ENCODE measurements at regions not wholly inside any gene's neighbourhood (a gene's known extent, or its start where the extent isn't known, plus 50 kb on each side); places are given as distances from the start of the nearest gene placed in this dataset.

DNA sequence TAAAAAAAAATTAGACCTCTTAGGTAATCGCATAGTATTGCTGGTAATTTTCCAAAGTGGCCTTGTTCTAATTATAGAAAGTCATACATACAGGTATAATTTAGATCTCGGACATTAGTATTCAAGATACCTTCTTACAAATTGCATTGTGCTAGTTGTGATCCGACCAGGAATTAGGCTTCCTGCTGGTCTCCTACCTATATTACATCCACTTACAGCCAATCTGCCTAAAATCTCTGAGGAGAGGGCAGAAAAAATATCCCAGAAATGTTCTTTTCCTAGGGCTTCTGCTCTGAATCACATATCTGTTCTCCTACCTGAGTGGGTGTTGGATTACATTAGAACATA is 314.7 kb upstream of the GULP1 start:
- Mint-ChIP-seq H3K4me3 (ENCODE audit: unreplicated experiment) (no peak overlapping the region), H3K9me3 (ENCODE audit: unreplicated experiment) (no peaks in the 10 kb centered on the region), H3K27ac (ENCODE audit: unreplicated experiment) (no peak overlapping the region), H3K4me1 (ENCODE audit: unreplicated experiment) (no peaks in the 10 kb centered on the region), H3K36me3 (ENCODE audit: unreplicated experiment) (no peaks in the 10 kb centered on the region), H3K27me3 (ENCODE audit: unreplicated experiment) (no peaks in the 10 kb centered on the region)
- no peak for DNase-seq (ENCODE audit: extremely low spot score, unreplicated experiment)
- TF ChIP-seq, protein P1, sequence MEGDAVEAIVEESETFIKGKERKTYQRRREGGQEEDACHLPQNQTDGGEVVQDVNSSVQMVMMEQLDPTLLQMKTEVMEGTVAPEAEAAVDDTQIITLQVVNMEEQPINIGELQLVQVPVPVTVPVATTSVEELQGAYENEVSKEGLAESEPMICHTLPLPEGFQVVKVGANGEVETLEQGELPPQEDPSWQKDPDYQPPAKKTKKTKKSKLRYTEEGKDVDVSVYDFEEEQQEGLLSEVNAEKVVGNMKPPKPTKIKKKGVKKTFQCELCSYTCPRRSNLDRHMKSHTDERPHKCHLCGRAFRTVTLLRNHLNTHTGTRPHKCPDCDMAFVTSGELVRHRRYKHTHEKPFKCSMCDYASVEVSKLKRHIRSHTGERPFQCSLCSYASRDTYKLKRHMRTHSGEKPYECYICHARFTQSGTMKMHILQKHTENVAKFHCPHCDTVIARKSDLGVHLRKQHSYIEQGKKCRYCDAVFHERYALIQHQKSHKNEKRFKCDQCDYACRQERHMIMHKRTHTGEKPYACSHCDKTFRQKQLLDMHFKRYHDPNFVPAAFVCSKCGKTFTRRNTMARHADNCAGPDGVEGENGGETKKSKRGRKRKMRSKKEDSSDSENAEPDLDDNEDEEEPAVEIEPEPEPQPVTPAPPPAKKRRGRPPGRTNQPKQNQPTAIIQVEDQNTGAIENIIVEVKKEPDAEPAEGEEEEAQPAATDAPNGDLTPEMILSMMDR (IDR thresholded peaks at IDR 0.05), result no peak

- TF ChIP-seq, protein P1 (IDR thresholded peaks at IDR 0.05), result no peak
- no peak for DNase-seq (ENCODE audit: extremely low spot score, unreplicated experiment)
- no peaks in the 10 kb centered on the region for H3K27me3 Mint-ChIP-seq (ENCODE audit: unreplicated experiment)
- H3K4me1 Mint-ChIP-seq (ENCODE audit: unreplicated experiment), result peaks cover 8% of the 10 kb centered on the region
- no peak overlapping the region for H3K27ac Mint-ChIP-seq (ENCODE audit: unreplicated experiment)
- H3K36me3 Mint-ChIP-seq (ENCODE audit: unreplicated experiment), result no peaks in the 10 kb centered on the region
- H3K9me3 Mint-ChIP-seq (ENCODE audit: unreplicated experiment), result no peaks in the 10 kb centered on the region
- H3K4me3 Mint-ChIP-seq (ENCODE audit: unreplicated experiment), result no peak overlapping the region
These were observed 313.3 kb upstream of the GULP1 start for GRCh38 chr2:187978356-187978755.

GRCh38 chr2:187982668-187983067 is 309.0 kb upstream of the GULP1 start:
- Mint-ChIP-seq H3K4me3 (ENCODE audit: unreplicated experiment) (no peak overlapping the region), H3K4me1 (ENCODE audit: unreplicated experiment) (peaks cover 13% of the 10 kb centered on the region), H3K36me3 (ENCODE audit: unreplicated experiment) (no peaks in the 10 kb centered on the region), H3K9me3 (ENCODE audit: unreplicated experiment) (no peaks in the 10 kb centered on the region), H3K27ac (ENCODE audit: unreplicated experiment) (no peak overlapping the region), H3K27me3 (ENCODE audit: unreplicated experiment) (no peaks in the 10 kb centered on the region)
- TF ChIP-seq, protein P1 (IDR thresholded peaks at IDR 0.05), result no peak
- DNase-seq (ENCODE audit: extremely low spot score, unreplicated experiment), result no peak

- no peak for DNase-seq (ENCODE audit: extremely low spot score, unreplicated experiment)
- H3K4me1 Mint-ChIP-seq (ENCODE audit: unreplicated experiment), result peaks cover 13% of the 10 kb centered on the region
- no peaks in the 10 kb centered on the region for H3K9me3 Mint-ChIP-seq (ENCODE audit: unreplicated experiment)
- H3K27me3 Mint-ChIP-seq (ENCODE audit: unreplicated experiment), result no peaks in the 10 kb centered on the region
- TF ChIP-seq, protein P1 (IDR thresholded peaks at IDR 0.05), result no peak
- no peaks in the 10 kb centered on the region for H3K36me3 Mint-ChIP-seq (ENCODE audit: unreplicated experiment)
- H3K27ac Mint-ChIP-seq (ENCODE audit: unreplicated experiment), result no peak overlapping the region
- H3K4me3 Mint-ChIP-seq (ENCODE audit: unreplicated experiment), result no peak overlapping the region
These were observed 306.5 kb upstream of the GULP1 start for GRCh38 chr2:187985195-187985594.

DNA sequence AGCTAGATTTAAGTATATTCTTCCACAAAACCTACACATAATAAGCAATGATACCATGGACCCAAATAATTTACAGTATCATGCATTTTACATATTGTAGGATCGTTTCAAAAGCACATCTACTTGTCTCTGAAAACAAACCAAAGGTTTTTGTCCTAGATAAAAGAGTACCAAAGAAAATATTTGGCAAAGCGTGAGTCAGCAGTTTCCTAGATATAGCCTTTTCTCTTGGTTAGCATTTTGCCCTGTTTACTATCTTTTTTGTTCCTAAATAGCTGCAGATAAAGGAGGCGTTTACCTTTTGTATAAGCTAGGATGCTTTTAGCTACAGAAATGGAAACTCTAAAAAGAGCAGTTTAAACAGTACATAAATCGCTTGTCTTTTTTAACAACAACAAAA is 305.8 kb upstream of the GULP1 start:
- H3K9me3 Mint-ChIP-seq (ENCODE audit: unreplicated experiment), result no peaks in the 10 kb centered on the region
- no peak overlapping the region for H3K4me3 Mint-ChIP-seq (ENCODE audit: unreplicated experiment)
- no peak overlapping the region for H3K27ac Mint-ChIP-seq (ENCODE audit: unreplicated experiment)
- TF ChIP-seq, protein P1 (IDR thresholded peaks at IDR 0.05), result no peak
- no peaks in the 10 kb centered on the region for H3K27me3 Mint-ChIP-seq (ENCODE audit: unreplicated experiment)
- DNase-seq (ENCODE audit: extremely low spot score, unreplicated experiment), result no peak
- peaks cover 13% of the 10 kb centered on the region for H3K4me1 Mint-ChIP-seq (ENCODE audit: unreplicated experiment)
- H3K36me3 Mint-ChIP-seq (ENCODE audit: unreplicated experiment), result no peaks in the 10 kb centered on the region
